Activated CD4-positive, alpha-beta T cell treated with anti-CD3 and anti-CD28 coated beads, Interleukin-2, amount 10 ng/mL, durations not matched to agents 7 days and 5 days (primary cell): ENCODE measurements at regions not wholly inside any gene's neighbourhood (a gene's known extent, or its start where the extent isn't known, plus 50 kb on each side); places are given as distances from the start of the nearest gene placed in this dataset. TPM values are rescaled to one million over a fixed set of nuclear protein-coding genes. Genes with fewer than 3 reads are reported as not detected.

Source experiments
- CTCF ChIA-PET: fragments of 350-600 bp; sonication (Branson Sonifier 250); formaldehyde crosslinking; loops from one replicate; lab custom pipeline; 2021; ENCODE audit warnings: antibody characterized with exemption; lab: Charles Lee
- POLR2A ChIA-PET: fragments of 350-600 bp; sonication (Branson Sonifier 250); formaldehyde crosslinking; loops from one replicate; lab custom pipeline; 2021; ENCODE audit warnings: antibody characterized with exemption; lab: Charles Lee
- DNase-seq: peaks from one replicate; pipeline ENCODE4 v3.0.0-alpha.2; 2020
- H3K27ac Mint-ChIP-seq: one replicate; pipeline ENCODE4 v1.8.0; 2021; ENCODE audit warnings: mild to moderate bottlenecking, moderate library complexity, mixed read lengths
- H3K27me3 Mint-ChIP-seq: one replicate; pipeline ENCODE4 v1.8.0; 2021; ENCODE audit warnings: mixed read lengths
- H3K36me3 Mint-ChIP-seq: one replicate; pipeline ENCODE4 v1.8.0; 2021; ENCODE audit warnings: low read depth, mixed read lengths
- H3K4me1 Mint-ChIP-seq: one replicate; pipeline ENCODE4 v1.8.0; 2021; ENCODE audit warnings: mixed read lengths
- H3K4me3 Mint-ChIP-seq: one replicate; pipeline ENCODE4 v1.8.0; 2021; ENCODE audit warnings: mild to moderate bottlenecking, moderate library complexity, mixed read lengths
- H3K9me3 Mint-ChIP-seq: one replicate; pipeline ENCODE4 v1.8.0; 2021; ENCODE audit warnings: mixed read lengths
- microRNA-seq: library from miRNA; unstranded; fragments of <30 nt; microRNA quantifications from one replicate; pipeline ENCODE4 v1.2.0, GENCODE V29; 2021; ENCODE audit warnings: borderline microRNAs expressed, borderline replicate concordance

DNA sequence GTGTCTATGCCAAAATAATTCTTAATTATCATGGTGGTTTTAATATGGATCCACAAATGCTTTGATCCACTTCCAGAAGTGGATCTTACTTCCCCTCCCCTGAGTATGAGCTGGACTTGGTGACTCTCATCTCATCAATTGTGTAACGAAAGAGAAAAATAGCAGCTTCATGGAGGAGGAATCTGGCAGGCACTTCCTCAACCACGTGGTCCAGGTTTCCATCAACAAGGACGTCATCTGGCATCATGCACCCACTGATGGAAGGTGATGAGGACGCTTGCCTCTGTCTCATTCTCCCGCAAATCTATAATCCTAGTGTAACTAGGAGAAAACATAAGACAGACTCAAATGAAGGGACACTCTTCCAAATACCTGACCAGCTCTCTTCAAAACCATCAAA, 54.6 kb upstream of the S1PR3 start:
- Mint-ChIP-seq H3K36me3 (no peaks in the 10 kb centered on the region), H3K4me3 (no peak overlapping the region), H3K27ac (no peak overlapping the region), H3K9me3 (peaks cover 2% of the 10 kb centered on the region), H3K4me1 (no peaks in the 10 kb centered on the region), H3K27me3 (peaks cover 30% of the 10 kb centered on the region)
- ChIA-PET POLR2A (no interaction called here), CTCF (no interaction called here)
- no peak for DNase-seq

DNA sequence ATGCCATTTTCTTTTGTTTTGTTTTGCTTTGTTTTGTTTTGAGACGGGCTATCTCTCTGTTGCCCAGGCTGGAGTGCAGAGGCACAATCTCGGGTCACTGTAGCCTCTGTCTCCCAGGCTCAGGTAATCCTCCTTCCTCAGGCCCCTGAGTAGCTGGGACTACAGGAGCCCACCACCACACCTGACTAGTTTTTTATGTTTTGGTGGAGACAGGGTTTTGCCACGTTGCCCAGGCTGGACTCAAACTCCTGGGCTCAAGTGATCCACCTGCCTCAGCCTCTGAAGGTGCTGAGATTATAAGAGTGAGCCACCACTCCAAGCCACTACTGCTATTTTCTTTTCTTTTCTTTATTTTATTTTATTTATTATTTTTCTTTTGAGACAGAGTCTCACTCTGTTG, 54.0 kb upstream of the S1PR3 start:
- peaks cover 2% of the 10 kb centered on the region for H3K9me3 Mint-ChIP-seq
- DNase-seq: no peak
- H3K4me3 Mint-ChIP-seq: no peak overlapping the region
- ChIA-PET POLR2A (no interaction called here), CTCF (no interaction called here)
- H3K27me3 Mint-ChIP-seq: peaks cover 29% of the 10 kb centered on the region
- no peaks in the 10 kb centered on the region for H3K4me1 Mint-ChIP-seq
- no peak overlapping the region for H3K27ac Mint-ChIP-seq
- H3K36me3 Mint-ChIP-seq: no peaks in the 10 kb centered on the region

DNA sequence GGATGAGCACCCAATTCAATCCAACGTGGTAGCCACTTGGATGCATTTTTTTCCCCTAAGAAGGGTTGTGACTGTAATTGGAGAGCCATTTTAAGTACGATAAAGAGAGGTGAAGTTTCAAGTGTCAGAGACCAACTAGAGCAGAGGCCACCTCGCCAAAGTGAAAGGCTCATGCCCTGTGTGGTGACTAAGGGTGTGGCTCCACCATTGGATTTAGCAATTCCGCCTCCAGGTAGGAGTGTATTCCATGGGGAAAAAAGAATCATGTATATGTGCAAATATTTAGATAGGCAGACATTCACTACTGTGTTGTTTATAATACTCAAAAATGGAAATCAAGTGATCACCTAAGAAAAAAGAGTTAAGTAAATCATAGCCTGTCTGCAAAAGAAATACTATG, 53.1 kb upstream of the S1PR3 start:
- no peak for DNase-seq
- Mint-ChIP-seq H3K4me3 (no peak overlapping the region), H3K27ac (no peak overlapping the region), H3K9me3 (peaks cover 2% of the 10 kb centered on the region), H3K4me1 (no peaks in the 10 kb centered on the region), H3K27me3 (peaks cover 27% of the 10 kb centered on the region), H3K36me3 (no peaks in the 10 kb centered on the region)
- ChIA-PET POLR2A (no interaction called here), CTCF (no interaction called here)

Small RNAs in the stretch of these regions (microRNA-seq; reads per million reads assigned to microRNA genes)
- not detected for gene MIR4289
